Gastrocnemius medialis (tissue), 4 donors: ENCODE measurements at regions not wholly inside any gene's neighbourhood (a gene's known extent, or its start where the extent isn't known, plus 50 kb on each side); places are given as distances from the start of the nearest gene placed in this dataset.

Experiments used
- CTCF ChIP-seq, 5 experiments: fragments of 450-650 bp in 3 of 5; fragments of 200-600 bp in 2 of 5; sonication (generic) in 2 of 5; IDR thresholded peaks in 4 of 5; conservative IDR thresholded peaks in 1 of 5; 1 replicate in 4 of 5; 2 replicates in 1 of 5; pipeline ENCODE4 v1.5.1; 2016 to 2019; ENCODE audit warnings: antibody characterized with exemption in 5 of 5, mild to moderate bottlenecking in 3 of 5, moderate library complexity in 3 of 5
- POLR2A ChIP-seq, 2 donors: fragments of 450-650 bp; IDR thresholded peaks; one replicate each; pipeline ENCODE4 v1.6.1; 2017; ENCODE audit warnings: antibody characterized with exemption in 2 of 2, mild to moderate bottlenecking in 2 of 2, moderate library complexity in 2 of 2

- peak; percentile 20 to 57 (median 32) for TF ChIP-seq CTCF (IDR thresholded peaks at IDR 0.05 in 4 of 5, conservative IDR thresholded peaks at IDR 0.05 in 1 of 5)
- no peak for TF ChIP-seq POLR2A (IDR thresholded peaks at IDR 0.05)
Observed at GRCh38 chr17:71472809-71473789, 647.7 kb upstream of the SOX9 start.
